ENCODE measurements at regions not wholly inside any gene's neighbourhood (a gene's known extent, or its start where the extent isn't known, plus 50 kb on each side); places are given as distances from the start of the nearest gene placed in this dataset.

DNA sequence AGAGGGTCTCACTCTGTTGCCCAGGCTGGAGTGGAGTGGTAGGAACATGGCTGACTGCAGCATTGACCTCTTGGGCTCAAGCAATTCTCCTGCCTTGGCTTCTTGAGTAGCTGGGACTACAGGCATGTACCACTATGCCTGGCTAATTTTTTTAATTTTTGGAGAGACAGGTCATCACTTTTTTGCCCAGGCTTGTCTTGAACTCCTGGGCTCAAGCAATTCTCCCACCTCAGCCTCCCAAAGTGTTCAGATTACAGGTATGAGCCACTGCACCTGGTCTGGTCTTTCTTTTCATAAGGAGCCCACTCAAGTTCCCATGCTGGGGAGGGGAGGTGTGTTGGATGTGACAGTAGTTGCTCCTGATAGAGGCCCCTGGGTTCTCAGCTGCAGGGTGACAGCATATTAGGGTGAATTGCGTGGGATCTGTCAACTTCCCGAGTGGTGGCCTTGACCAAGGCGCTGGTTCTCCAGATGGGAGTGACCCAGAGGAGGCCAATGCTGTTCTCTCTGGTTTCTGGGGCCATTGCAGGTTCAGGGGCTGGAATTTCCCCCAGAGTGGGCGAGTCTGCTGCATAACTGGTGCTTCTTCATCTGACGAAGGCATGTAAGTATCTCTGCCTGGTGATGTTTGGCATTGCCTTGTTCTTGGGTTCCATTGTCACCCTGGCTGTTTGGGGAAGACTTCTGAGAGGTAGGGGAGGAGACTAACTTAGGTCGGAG lies 52.4 kb upstream of the ESRRB start:
- 92 to 96% methylated on average over 5 to 6 of the region's 6 CpGs for WGBS, 2 experiments (ENCODE audit: insufficient coverage in 1 of 2, insufficient read length in 1 of 2)
- no peak overlapping the region for H3K4me3 Mint-ChIP-seq

DNA sequence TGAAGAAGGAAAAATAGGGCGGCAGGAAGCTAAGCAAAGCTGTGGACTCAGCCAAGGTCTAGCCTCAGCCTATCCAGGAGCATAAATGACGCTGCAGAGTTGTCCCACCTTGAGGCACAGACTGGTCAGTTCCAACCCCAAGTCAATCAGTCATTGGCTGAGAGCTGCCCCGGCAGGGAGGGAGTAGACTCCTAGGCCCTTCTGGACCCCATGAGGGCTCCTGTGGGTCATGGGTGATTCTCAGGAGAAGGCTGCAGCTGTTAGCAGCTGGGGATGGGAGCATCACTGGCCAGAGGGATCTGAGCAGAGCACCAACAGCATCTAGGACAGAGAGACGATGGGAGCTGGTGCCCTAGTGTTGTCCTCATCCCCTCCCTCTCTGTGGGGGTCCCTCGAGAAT lies 51.8 kb upstream of the ESRRB start:
- H3K27ac ChIP-seq (ENCODE audit: low read depth, low read length): no peak overlapping the region
- peaks cover 17% of the 10 kb centered on the region for H3K27me3 ChIP-seq (ENCODE audit: control insufficient read depth, insufficient read depth, low read length, poor library complexity, severe bottlenecking)
- H3K4me3 ChIP-seq (ENCODE audit: low read length): no peak overlapping the region
- no peak overlapping the region for H3K4me3 Mint-ChIP-seq
- peak; percentile 22 for DNase-seq
- peaks cover 7% of the 10 kb centered on the region for H3K4me1 Mint-ChIP-seq
- WGBS, 2 experiments (ENCODE audit: insufficient coverage in 1 of 2, insufficient read length in 1 of 2): 89 to 100% methylated on average over 3 to 5 of the region's 5 CpGs
- no peaks in the 10 kb centered on the region for H3K36me3 ChIP-seq (ENCODE audit: control insufficient read depth, insufficient read depth, low read length)
- TF ChIP-seq, protein P1, sequence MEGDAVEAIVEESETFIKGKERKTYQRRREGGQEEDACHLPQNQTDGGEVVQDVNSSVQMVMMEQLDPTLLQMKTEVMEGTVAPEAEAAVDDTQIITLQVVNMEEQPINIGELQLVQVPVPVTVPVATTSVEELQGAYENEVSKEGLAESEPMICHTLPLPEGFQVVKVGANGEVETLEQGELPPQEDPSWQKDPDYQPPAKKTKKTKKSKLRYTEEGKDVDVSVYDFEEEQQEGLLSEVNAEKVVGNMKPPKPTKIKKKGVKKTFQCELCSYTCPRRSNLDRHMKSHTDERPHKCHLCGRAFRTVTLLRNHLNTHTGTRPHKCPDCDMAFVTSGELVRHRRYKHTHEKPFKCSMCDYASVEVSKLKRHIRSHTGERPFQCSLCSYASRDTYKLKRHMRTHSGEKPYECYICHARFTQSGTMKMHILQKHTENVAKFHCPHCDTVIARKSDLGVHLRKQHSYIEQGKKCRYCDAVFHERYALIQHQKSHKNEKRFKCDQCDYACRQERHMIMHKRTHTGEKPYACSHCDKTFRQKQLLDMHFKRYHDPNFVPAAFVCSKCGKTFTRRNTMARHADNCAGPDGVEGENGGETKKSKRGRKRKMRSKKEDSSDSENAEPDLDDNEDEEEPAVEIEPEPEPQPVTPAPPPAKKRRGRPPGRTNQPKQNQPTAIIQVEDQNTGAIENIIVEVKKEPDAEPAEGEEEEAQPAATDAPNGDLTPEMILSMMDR (conservative IDR thresholded peaks at IDR 0.05): no peak
- H3K9me3 Mint-ChIP-seq: no peaks in the 10 kb centered on the region
- H3K4me1 ChIP-seq (ENCODE audit: control insufficient read depth, insufficient read depth, low read length): no peaks in the 10 kb centered on the region
- no peak overlapping the region for H3K9ac ChIP-seq (ENCODE audit: extremely low read depth, low read length, poor library complexity, severe bottlenecking)
- H3K9me3 ChIP-seq (ENCODE audit: control insufficient read depth, low read length): no peaks in the 10 kb centered on the region
- H3K36me3 Mint-ChIP-seq (ENCODE audit: low read depth): no peaks in the 10 kb centered on the region
- no peak overlapping the region for H3K27ac Mint-ChIP-seq
- H3K27me3 Mint-ChIP-seq (ENCODE audit: insufficient read depth): peaks cover 75% of the 10 kb centered on the region

More for the DNA sequence above, 52.4 kb upstream of the ESRRB start:
- Mint-ChIP-seq H3K27ac (no peak overlapping the region), H3K27me3 (ENCODE audit: insufficient read depth) (peaks cover 73% of the 10 kb centered on the region), H3K4me1 (peaks cover 1% of the 10 kb centered on the region), H3K9me3 (no peaks in the 10 kb centered on the region), H3K36me3 (ENCODE audit: low read depth) (no peaks in the 10 kb centered on the region)
- H3K4me3 ChIP-seq (ENCODE audit: low read length): no peak overlapping the region
- TF ChIP-seq, protein P1 (conservative IDR thresholded peaks at IDR 0.05): no peak
- no peak overlapping the region for H3K9ac ChIP-seq (ENCODE audit: extremely low read depth, low read length, poor library complexity, severe bottlenecking)
- peaks cover 11% of the 10 kb centered on the region for H3K27me3 ChIP-seq (ENCODE audit: control insufficient read depth, insufficient read depth, low read length, poor library complexity, severe bottlenecking)
- no peaks in the 10 kb centered on the region for H3K4me1 ChIP-seq (ENCODE audit: control insufficient read depth, insufficient read depth, low read length)
- no peak overlapping the region for H3K27ac ChIP-seq (ENCODE audit: low read depth, low read length)
- H3K36me3 ChIP-seq (ENCODE audit: control insufficient read depth, insufficient read depth, low read length): no peaks in the 10 kb centered on the region
- H3K9me3 ChIP-seq (ENCODE audit: control insufficient read depth, low read length): no peaks in the 10 kb centered on the region
- peak; percentile 18 for DNase-seq
